ENCODE measurements at regions not wholly inside any gene's neighbourhood (a gene's known extent, or its start where the extent isn't known, plus 50 kb on each side); places are given as distances from the start of the nearest gene placed in this dataset.

- CTCF ChIA-PET: no interaction called here
- dilution Hi-C loops (cut with MboI; ENCODE audit: extremely low pct_ligation_motif_present, low sequenced_read_pairs): no loop called here
These were observed 505.8 kb upstream of the ADAMTS16 start for GRCh38 chr5:4634342-4634741.

More at GRCh38 chr5:4634342-4634741, 505.8 kb upstream of the ADAMTS16 start:
- DNase-seq (ENCODE audit: low read depth, low spot score) (no peak), FAIRE-seq (no peak)
- H3K4me1 ChIP-seq (ENCODE audit: control insufficient read depth, extremely low read depth, insufficient read depth, low read length): no peaks in the 10 kb centered on the region
- no peak overlapping the region for H3K4me3 ChIP-seq (replicated peaks in 1 of 3; ENCODE audit: insufficient read depth in 1 of 3, low read depth in 1 of 3, low read length in 3 of 3)
- no peaks in the 10 kb centered on the region for H3K36me3 ChIP-seq (ENCODE audit: control insufficient read depth in 2 of 2, extremely low read depth in 1 of 2, insufficient read depth in 2 of 2, low read length in 2 of 2)
- POLR2A ChIA-PET: no interaction called here
- no peaks in the 10 kb centered on the region for H4K20me1 ChIP-seq (replicated peaks; ENCODE audit: control insufficient read depth, extremely low read depth, insufficient read depth, low read length)
- no peak overlapping the region for H3K4me2 ChIP-seq (ENCODE audit: insufficient read depth, low read length)
- TF ChIP-seq JUN (IDR thresholded peaks at IDR 0.05; ENCODE audit: borderline replicate concordance, insufficient read depth, insufficient read length, low read depth): no peak
- no peak for TF ChIP-seq EZH2 (IDR thresholded peaks at IDR 0.05; ENCODE audit: borderline replicate concordance, low read depth, low read length, severe bottlenecking)
- TF ChIP-seq MYC (IDR thresholded peaks at IDR 0.05; ENCODE audit: low read depth, low read length): no peak
- no peak for TF ChIP-seq MAX (IDR thresholded peaks at IDR 0.05; ENCODE audit: insufficient read depth, insufficient read length)
- no peak for TF ChIP-seq CTCF (IDR thresholded peaks at IDR 0.05; ENCODE audit: extremely low read depth in 1 of 2, insufficient read depth in 1 of 2, low read depth in 1 of 2, low read length in 2 of 2)
- TF ChIP-seq POLR2A (IDR thresholded peaks at IDR 0.05; ENCODE audit: low read depth, low read length): no peak
- no peak for TF ChIP-seq FOS (IDR thresholded peaks at IDR 0.05; ENCODE audit: borderline replicate concordance, insufficient read depth, low read length)
- no peak for TF ChIP-seq POLR2AphosphoS5 (IDR thresholded peaks at IDR 0.05; ENCODE audit: insufficient read depth, low read depth, low read length)
- TF ChIP-seq GATA2 (IDR thresholded peaks at IDR 0.05; ENCODE audit: insufficient read depth, insufficient read length, low read depth, low read length): no peak
- H3K9me3 ChIP-seq (replicated peaks; ENCODE audit: control insufficient read depth, insufficient read depth, low read length): peaks cover 8% of the 10 kb centered on the region
- no peaks in the 10 kb centered on the region for H3K79me2 ChIP-seq (ENCODE audit: control insufficient read depth, insufficient read depth, low read length)
- intact Hi-C loops (cut with micrococcal nuclease): no loop called here
- no peak overlapping the region for H3K9ac ChIP-seq (replicated peaks; ENCODE audit: extremely low read depth, insufficient read depth, low read length)
- H2AFZ ChIP-seq (ENCODE audit: low read depth, low read length): no peak overlapping the region
- H3K9me1 ChIP-seq (replicated peaks; ENCODE audit: control insufficient read depth, extremely low read depth, insufficient read depth, low read length): no peaks in the 10 kb centered on the region
- no peak overlapping the region for H3K27ac ChIP-seq (ENCODE audit: insufficient read depth, low read depth, low read length)
- BruUV-seq (replicated peaks): no TSS peak
- H3K27me3 ChIP-seq (ENCODE audit: control insufficient read depth in 2 of 2, insufficient read depth in 2 of 2, low read length in 2 of 2): no peaks in the 10 kb centered on the region
